HCT116 (cell line): ENCODE measurements at regions not wholly inside any gene's neighbourhood (a gene's known extent, or its start where the extent isn't known, plus 50 kb on each side); places are given as distances from the start of the nearest gene placed in this dataset.

ENCODE experiments used
- ATAC-seq: fragments of 200-7000 bp; cut with Tn5 transposase; 2 replicates; pipeline ENCODE4 v1.9.1; 2020; ENCODE audit warnings: mild to moderate bottlenecking, moderate library complexity
- BruUV-seq: library from RNA; stranded (reverse); fragments of 400-500 nt; replicated peaks from 2 replicates; lab custom pipeline; 2021; lab: Mats Ljungman, UMichigan
- CTCF ChIA-PET: fragments of 300-600 bp; sonication (Branson Sonifier 250); formaldehyde crosslinking; loops from one replicate; lab custom pipeline; 2021; ENCODE audit warnings: antibody characterized with exemption; lab: Charles Lee
- POLR2A ChIA-PET: fragments of 300-600, 350-600 bp; sonication (Branson Sonifier 250); formaldehyde crosslinking; loops from one replicate; lab custom pipeline; 2021; ENCODE audit warnings: antibody characterized with exemption; lab: Charles Lee
- RAD21 ChIA-PET, 2 experiments: fragments of 300-600 bp; sonication (Branson Sonifier 250); formaldehyde crosslinking; loops; one replicate each; lab custom pipeline; 2023; ENCODE audit warnings: low total read pairs in 2 of 2; ENCODE audit not compliant: uncharacterized antibody in 2 of 2, unreplicated experiment in 2 of 2, low non-redundant PET in 1 of 2; lab: Charles Lee
- DNase-seq: peaks from one replicate; pipeline ENCODE4 v3.0.0-alpha.2; 2010; ENCODE audit warnings: low read depth, low spot score
- H2AFZ ChIP-seq: fragments of 200-600 bp; shearing (Covaris generic), sonication (generic); 2 replicates; pipeline ENCODE4 v1.6.1; 2017; ENCODE audit warnings: low read depth, mixed run types, mixed read lengths, antibody characterized with exemption, low read length; ENCODE audit not compliant: poor library complexity, severe bottlenecking
- H3K27ac ChIP-seq: 2 replicates; pipeline ENCODE4 v1.5.1; 2012; ENCODE audit warnings: low read depth, low read length
- H3K27me3 ChIP-seq: fragments of 200-600 bp; sonication (generic); 2 replicates; pipeline ENCODE4 v1.6.1; 2016; ENCODE audit warnings: mixed run types, low read length, mixed read lengths; ENCODE audit not compliant: insufficient read depth
- H3K36me3 ChIP-seq, 2 experiments: fragments of 200-500 bp in 1 of 2; fragments of 200-600 bp in 1 of 2; sonication (Bioruptor generic) in 1 of 2; sonication (generic) in 1 of 2; 2 replicates each; pipeline versions ENCODE4 v1.5.1 to v1.6.1; 2014 to 2016; ENCODE audit warnings: low read length in 2 of 2, inconsistent platforms in 1 of 2, mixed read lengths in 1 of 2, mixed run types in 1 of 2; ENCODE audit not compliant: insufficient read depth in 2 of 2, control insufficient read depth in 1 of 2
- H3K4me1 ChIP-seq, 2 experiments: fragments of 200-600 bp in 1 of 2; sonication (generic) in 1 of 2; 2 replicates each; pipeline versions ENCODE4 v1.5.1 to v1.6.1; 2012 to 2017; ENCODE audit warnings: low read length in 2 of 2, inconsistent platforms in 1 of 2, mild to moderate bottlenecking in 1 of 2, mixed read lengths in 1 of 2, mixed run types in 1 of 2, moderate library complexity in 1 of 2; ENCODE audit not compliant: insufficient read depth in 2 of 2, control insufficient read depth in 1 of 2
- H3K4me2 ChIP-seq: fragments of 200-600 bp; sonication (generic); 2 replicates; pipeline ENCODE4 v1.6.1; 2017; ENCODE audit warnings: mixed run types, low read length, mixed read lengths
- H3K4me3 ChIP-seq, 2 experiments: fragments of 200-600 bp in 1 of 2; sonication (generic) in 1 of 2; replicated peaks in 1 of 2; 2 replicates each; pipeline ENCODE4 v1.5.1; 2011 to 2016; ENCODE audit warnings: low read length in 2 of 2, control low read depth in 1 of 2, low read depth in 1 of 2, mild to moderate bottlenecking in 1 of 2, mixed read lengths in 1 of 2, mixed run types in 1 of 2
- H3K79me2 ChIP-seq: fragments of 200-600 bp; sonication (generic); 2 replicates; pipeline ENCODE4 v1.6.1; 2017; ENCODE audit warnings: mild to moderate bottlenecking, mixed run types, low read length, moderate library complexity, mixed read lengths; ENCODE audit not compliant: insufficient read depth
- H3K9ac ChIP-seq: fragments of 200-600 bp; sonication (generic); 2 replicates; pipeline ENCODE4 v1.6.1; 2016; ENCODE audit warnings: low read length, mixed read lengths
- H3K9me2 ChIP-seq: fragments of 200-600 bp; sonication (generic), shearing (Covaris generic); 2 replicates; pipeline ENCODE4 v1.6.1; 2017; ENCODE audit warnings: mixed run types, mild to moderate bottlenecking, moderate library complexity; ENCODE audit not compliant: insufficient read depth
- H3K9me3 ChIP-seq, 2 experiments: fragments of 200-500 bp in 1 of 2; fragments of 200-600 bp in 1 of 2; sonication (Bioruptor generic) in 1 of 2; sonication (generic) in 1 of 2; 2 replicates each; pipeline ENCODE4 v1.6.1; 2014 to 2017; ENCODE audit warnings: low read length in 2 of 2, mixed read lengths in 2 of 2, inconsistent platforms in 1 of 2, low read depth in 1 of 2, mild to moderate bottlenecking in 1 of 2, mixed run types in 1 of 2, moderate library complexity in 1 of 2; ENCODE audit not compliant: control insufficient read depth in 1 of 2, insufficient read depth in 1 of 2
- H4K20me1 ChIP-seq: fragments of 200-600 bp; sonication (generic), shearing (Covaris generic); 2 replicates; pipeline ENCODE4 v1.6.1; 2017; ENCODE audit warnings: mixed run types, mild to moderate bottlenecking, moderate library complexity; ENCODE audit not compliant: insufficient read depth
- EZH2 ChIP-seq: fragments of 200-600 bp; sonication (generic); IDR thresholded peaks from 2 replicates; pipeline ENCODE4 v1.6.1; 2017; ENCODE audit warnings: antibody characterized with exemption, mixed run types
- SP1 ChIP-seq: IDR thresholded peaks from 2 replicates; pipeline ENCODE4 v1.6.1; 2012; ENCODE audit warnings: low read depth
- ZFX ChIP-seq: fragments of 450-650 bp; IDR thresholded peaks from 2 replicates; pipeline ENCODE4 v1.6.1; 2017
- ZNF274 ChIP-seq: fragments of 200-500 bp; sonication (Bioruptor generic); IDR thresholded peaks from 2 replicates; pipeline ENCODE4 v1.6.1; 2014; ENCODE audit warnings: mild to moderate bottlenecking, low read depth, low read length, inconsistent platforms
- intact Hi-C: fragments of 100-400 bp; cut with micrococcal nuclease; formaldehyde crosslinking; loops from 2 replicates; pipeline ENCODE4 v1.10.0; 2022
- TF ChIP-seq, protein P1 (sequence below), 3 experiments: fragments of 200-600 bp in 1 of 3; sonication (generic) in 1 of 3; IDR thresholded peaks in 2 of 3; conservative IDR thresholded peaks in 1 of 3; 2 replicates each; pipeline ENCODE4 v1.5.1; 2012 to 2017; ENCODE audit warnings: low read depth in 2 of 3, low read length in 2 of 3, antibody characterized with exemption in 1 of 3, borderline replicate concordance in 1 of 3, control low read depth in 1 of 3, mild to moderate bottlenecking in 1 of 3, mixed read lengths in 1 of 3, mixed run types in 1 of 3, moderate library complexity in 1 of 3; ENCODE audit not compliant: insufficient read depth in 1 of 3
- TF ChIP-seq, protein P2 (sequence below): IDR thresholded peaks from 2 replicates; pipeline ENCODE4 v1.6.1; 2011; ENCODE audit warnings: mild to moderate bottlenecking, low read length, moderate library complexity; ENCODE audit not compliant: insufficient replicate concordance; ENCODE audit errors: extremely low read depth
- TF ChIP-seq, protein P3 (sequence below): IDR thresholded peaks from 2 replicates; pipeline ENCODE4 v1.6.1; 2012
- TF ChIP-seq, protein P4 (sequence below): IDR thresholded peaks from 2 replicates; pipeline ENCODE4 v1.6.1; 2012

DNA sequence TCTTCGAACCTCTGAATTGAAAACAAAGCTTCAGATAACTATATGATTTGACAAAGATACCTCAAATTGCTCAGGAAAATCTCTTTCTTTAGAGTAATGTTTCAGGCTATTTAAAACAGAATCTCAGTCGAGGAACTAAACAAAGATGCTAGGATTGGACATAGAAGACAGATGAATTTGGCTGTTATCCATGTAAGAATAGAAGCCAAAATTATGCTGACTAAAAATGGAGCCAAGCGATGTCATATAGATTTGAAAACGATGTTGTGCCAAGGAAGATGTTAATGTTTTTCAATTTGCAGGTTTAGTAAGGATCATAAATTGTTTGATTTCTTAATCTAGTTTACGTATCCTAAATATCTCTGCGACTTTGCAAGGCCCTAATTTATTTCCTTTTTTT is 295.9 kb downstream of the FOXG1 start (continued):
- TF ChIP-seq, protein P1, sequence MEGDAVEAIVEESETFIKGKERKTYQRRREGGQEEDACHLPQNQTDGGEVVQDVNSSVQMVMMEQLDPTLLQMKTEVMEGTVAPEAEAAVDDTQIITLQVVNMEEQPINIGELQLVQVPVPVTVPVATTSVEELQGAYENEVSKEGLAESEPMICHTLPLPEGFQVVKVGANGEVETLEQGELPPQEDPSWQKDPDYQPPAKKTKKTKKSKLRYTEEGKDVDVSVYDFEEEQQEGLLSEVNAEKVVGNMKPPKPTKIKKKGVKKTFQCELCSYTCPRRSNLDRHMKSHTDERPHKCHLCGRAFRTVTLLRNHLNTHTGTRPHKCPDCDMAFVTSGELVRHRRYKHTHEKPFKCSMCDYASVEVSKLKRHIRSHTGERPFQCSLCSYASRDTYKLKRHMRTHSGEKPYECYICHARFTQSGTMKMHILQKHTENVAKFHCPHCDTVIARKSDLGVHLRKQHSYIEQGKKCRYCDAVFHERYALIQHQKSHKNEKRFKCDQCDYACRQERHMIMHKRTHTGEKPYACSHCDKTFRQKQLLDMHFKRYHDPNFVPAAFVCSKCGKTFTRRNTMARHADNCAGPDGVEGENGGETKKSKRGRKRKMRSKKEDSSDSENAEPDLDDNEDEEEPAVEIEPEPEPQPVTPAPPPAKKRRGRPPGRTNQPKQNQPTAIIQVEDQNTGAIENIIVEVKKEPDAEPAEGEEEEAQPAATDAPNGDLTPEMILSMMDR (IDR thresholded peaks at IDR 0.05 in 2 of 3, conservative IDR thresholded peaks at IDR 0.05 in 1 of 3; ENCODE audit: borderline replicate concordance in 1 of 3, insufficient read depth in 1 of 3, low read depth in 2 of 3, low read length in 2 of 3) = no peak

DNA sequence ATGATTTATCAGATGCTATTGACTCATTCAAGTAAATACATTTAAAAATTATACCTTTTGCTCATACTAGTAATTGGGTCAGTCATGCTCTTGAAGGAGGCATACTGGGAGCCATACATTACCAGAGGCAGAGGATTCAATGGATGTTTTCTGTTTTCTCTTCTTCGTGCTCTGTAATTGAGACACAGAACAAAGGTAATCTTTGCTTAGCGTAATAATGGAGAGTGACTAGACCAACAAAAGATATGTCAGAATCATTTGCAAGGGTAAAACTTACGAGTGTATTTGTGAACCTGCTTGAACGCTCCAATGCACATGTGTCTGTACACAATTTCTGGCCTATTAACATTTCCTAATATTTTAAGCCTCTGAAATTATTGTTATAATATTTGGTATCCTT is 296.4 kb downstream of the FOXG1 start:
- Histone ChIP-seq H3K27me3 (no peaks in the 10 kb centered on the region), H3K4me2 (no peak overlapping the region), H3K27ac (no peak overlapping the region), H3K9me2 (no peaks in the 10 kb centered on the region), H4K20me1 (no peaks in the 10 kb centered on the region), H3K9ac (no peak overlapping the region), H3K4me3 (no peak overlapping the region), H3K36me3 (no peaks in the 10 kb centered on the region), H3K4me1 (no peaks in the 10 kb centered on the region), H3K79me2 (no peaks in the 10 kb centered on the region), H2AFZ (no peak overlapping the region), H3K9me3 (peaks cover 7 to 52% of the 10 kb centered on the region in 2 experiments; a peak in 2 of 4 replicates)
- POLR2A ChIA-PET = no interaction called here
- TF ChIP-seq, protein P2, sequence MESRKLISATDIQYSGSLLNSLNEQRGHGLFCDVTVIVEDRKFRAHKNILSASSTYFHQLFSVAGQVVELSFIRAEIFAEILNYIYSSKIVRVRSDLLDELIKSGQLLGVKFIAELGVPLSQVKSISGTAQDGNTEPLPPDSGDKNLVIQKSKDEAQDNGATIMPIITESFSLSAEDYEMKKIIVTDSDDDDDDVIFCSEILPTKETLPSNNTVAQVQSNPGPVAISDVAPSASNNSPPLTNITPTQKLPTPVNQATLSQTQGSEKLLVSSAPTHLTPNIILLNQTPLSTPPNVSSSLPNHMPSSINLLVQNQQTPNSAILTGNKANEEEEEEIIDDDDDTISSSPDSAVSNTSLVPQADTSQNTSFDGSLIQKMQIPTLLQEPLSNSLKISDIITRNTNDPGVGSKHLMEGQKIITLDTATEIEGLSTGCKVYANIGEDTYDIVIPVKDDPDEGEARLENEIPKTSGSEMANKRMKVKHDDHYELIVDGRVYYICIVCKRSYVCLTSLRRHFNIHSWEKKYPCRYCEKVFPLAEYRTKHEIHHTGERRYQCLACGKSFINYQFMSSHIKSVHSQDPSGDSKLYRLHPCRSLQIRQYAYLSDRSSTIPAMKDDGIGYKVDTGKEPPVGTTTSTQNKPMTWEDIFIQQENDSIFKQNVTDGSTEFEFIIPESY = no peak
- no peak for TF ChIP-seq ZNF274
- no peak for TF ChIP-seq EZH2
- TF ChIP-seq, protein P3, sequence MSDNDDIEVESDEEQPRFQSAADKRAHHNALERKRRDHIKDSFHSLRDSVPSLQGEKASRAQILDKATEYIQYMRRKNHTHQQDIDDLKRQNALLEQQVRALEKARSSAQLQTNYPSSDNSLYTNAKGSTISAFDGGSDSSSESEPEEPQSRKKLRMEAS = no peak
- TF ChIP-seq, protein P4, sequence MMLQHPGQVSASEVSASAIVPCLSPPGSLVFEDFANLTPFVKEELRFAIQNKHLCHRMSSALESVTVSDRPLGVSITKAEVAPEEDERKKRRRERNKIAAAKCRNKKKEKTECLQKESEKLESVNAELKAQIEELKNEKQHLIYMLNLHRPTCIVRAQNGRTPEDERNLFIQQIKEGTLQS = no peak
- no peak for TF ChIP-seq SP1
- no peak for TF ChIP-seq ZFX
- BruUV-seq = no TSS peak
- intact Hi-C loops = no loop called here
- CTCF ChIA-PET = no interaction called here
- DNase-seq (no peak), ATAC-seq (no peak)
- RAD21 ChIA-PET = no interaction called here
